HepG2 (cell line): ENCODE measurements at regions not wholly inside any gene's neighbourhood (a gene's known extent, or its start where the extent isn't known, plus 50 kb on each side); places are given as distances from the start of the nearest gene placed in this dataset.

Experiments
- ATAC-seq: fragments of 200-7000 bp; cut with Tn5 transposase; 3 replicates; pipeline ENCODE4 v1.9.1; 2020; ENCODE audit warnings: mild to moderate bottlenecking, moderate library complexity
- BruUV-seq: library from RNA; stranded (reverse); fragments of 400-500 nt; replicated peaks from 2 replicates; lab custom pipeline; 2021; lab: Mats Ljungman, UMichigan
- CTCF ChIA-PET: fragments of 300-600 bp; formaldehyde crosslinking; extraction: SDS; loops from one replicate; lab custom pipeline; 2021; ENCODE audit warnings: low total read pairs, inconsistent platforms, low intra/inter-chr PET ratio; lab: Yijun Ruan, JAX
- POLR2A ChIA-PET: fragments of 350-600 bp; sonication (Branson Sonifier 250); formaldehyde crosslinking; loops from one replicate; lab custom pipeline; 2020; ENCODE audit warnings: antibody characterized with exemption, inconsistent platforms; lab: Yijun Ruan, JAX
- DNase-seq: peaks from one replicate; pipeline ENCODE4 v3.0.0-alpha.2; 2015; ENCODE audit warnings: low spot score
- FAIRE-seq: peaks from 3 replicates; lab custom pipeline; 2011; peaks lifted over from hg19 to GRCh38; lab: Jason Lieb, UNC
- H2AFZ ChIP-seq: one replicate; pipeline ENCODE4 v1.6.1; 2011; ENCODE audit warnings: low read length, inconsistent platforms
- H3K27ac ChIP-seq: fragments of 300-600 bp; 3 replicates; pipeline ENCODE4 v1.8.0; 2011; ENCODE audit warnings: mixed run types, mild to moderate bottlenecking, mixed read lengths, low read length, inconsistent platforms; ENCODE audit not compliant: insufficient read depth; ENCODE audit errors: extremely low read length
- H3K27me3 ChIP-seq, 2 experiments: fragments of 200-600 bp in 1 of 2; 2 replicates in 1 of 2; 3 replicates in 1 of 2; pipeline versions ENCODE4 v1.6.0 to v1.8.0; 2011; ENCODE audit warnings: low read length in 2 of 2, mild to moderate bottlenecking in 2 of 2, moderate library complexity in 2 of 2, inconsistent platforms in 1 of 2; ENCODE audit not compliant: insufficient read depth in 2 of 2, control insufficient read depth in 1 of 2
- H3K36me3 ChIP-seq, 2 experiments: fragments of 200-600 bp in 1 of 2; replicated peaks in 1 of 2; 2 replicates in 1 of 2; 3 replicates in 1 of 2; pipeline versions ENCODE4 v1.5.1 to v1.8.0; 2011; ENCODE audit warnings: low read length in 2 of 2, inconsistent platforms in 1 of 2; ENCODE audit not compliant: insufficient read depth in 2 of 2, control insufficient read depth in 1 of 2
- H3K4me1 ChIP-seq: 2 replicates; pipeline ENCODE4 v1.5.1; 2012; ENCODE audit warnings: low read length, inconsistent platforms; ENCODE audit not compliant: insufficient read depth
- H3K4me2 ChIP-seq: 2 replicates; pipeline ENCODE4 v1.6.0; 2011; ENCODE audit warnings: low read depth, low read length, inconsistent platforms
- H3K4me3 ChIP-seq, 3 experiments: fragments of 200-600 bp in 1 of 3; sonication (generic), shearing (Covaris generic) in 1 of 3; replicated peaks in 1 of 3; 2 replicates each; pipeline ENCODE4 v1.5.1; 2011 to 2016; ENCODE audit warnings: low read length in 3 of 3, inconsistent platforms in 2 of 3, low read depth in 2 of 3, mild to moderate bottlenecking in 2 of 3, control low read depth in 1 of 3, mixed read lengths in 1 of 3; ENCODE audit not compliant: insufficient read depth in 1 of 3
- H3K79me2 ChIP-seq: one replicate; pipeline ENCODE4 v1.6.1; 2011; ENCODE audit warnings: low read length, inconsistent platforms; ENCODE audit not compliant: insufficient read depth
- H3K9ac ChIP-seq: 2 replicates; pipeline ENCODE4 v1.6.0; 2011; ENCODE audit warnings: mild to moderate bottlenecking, low read depth, low read length, inconsistent platforms; ENCODE audit not compliant: insufficient read depth
- H3K9me3 ChIP-seq: 2 replicates; pipeline ENCODE4 v1.5.1; 2012; ENCODE audit warnings: mild to moderate bottlenecking, low read length
- H4K20me1 ChIP-seq: 2 replicates; pipeline ENCODE4 v1.6.0; 2011; ENCODE audit warnings: inconsistent platforms, mild to moderate bottlenecking, low read length, moderate library complexity; ENCODE audit not compliant: insufficient read depth
- CENPBD1 ChIP-seq: sonication (generic); formaldehyde crosslinking; IDR thresholded peaks from 2 replicates; pipeline ENCODE4 v1.8.0; 2022; ENCODE audit warnings: missing genetic modification reagents, low read depth, mild to moderate bottlenecking, borderline replicate concordance
- DRAP1 ChIP-seq: IDR thresholded peaks from 2 replicates; pipeline ENCODE4 v1.6.1; 2016; ENCODE audit warnings: missing genetic modification reagents, missing compliant biosample characterization
- HNF4A ChIP-seq: sonication (generic); formaldehyde crosslinking; IDR thresholded peaks from 2 replicates; pipeline ENCODE4 v1.4.0; 2020; ENCODE audit warnings: missing genetic modification reagents
- KAT7 ChIP-seq: IDR thresholded peaks from 2 replicates; pipeline ENCODE4 v1.6.1; 2018; ENCODE audit warnings: borderline replicate concordance, missing compliant biosample characterization
- MAZ ChIP-seq, 2 experiments: sonication (generic) in 1 of 2; formaldehyde crosslinking in 1 of 2; IDR thresholded peaks; 2 replicates each; pipeline versions ENCODE4 v1.5.0 to v1.6.1; 2012 to 2020; ENCODE audit warnings: low read depth in 2 of 2, mild to moderate bottlenecking in 2 of 2, borderline replicate concordance in 1 of 2, improper control_type of control experiment in 1 of 2, low read length in 1 of 2, missing genetic modification reagents in 1 of 2, moderate library complexity in 1 of 2
- MLX ChIP-seq: IDR thresholded peaks from 2 replicates; pipeline ENCODE4 v1.6.1; 2016
- PRPF4 ChIP-seq: fragments of 200-400 bp; formaldehyde crosslinking; IDR thresholded peaks from 2 replicates; pipeline ENCODE4 v1.6.1; 2016; ENCODE audit warnings: low read length, low read depth; ENCODE audit not compliant: poor library complexity, severe bottlenecking
- RBFOX2 ChIP-seq: fragments of 200-400 bp; formaldehyde crosslinking; IDR thresholded peaks from 2 replicates; pipeline ENCODE4 v1.6.1; 2017; ENCODE audit warnings: low read depth, mild to moderate bottlenecking, low read length
- RFX1 ChIP-seq: fragments of 450-650 bp; IDR thresholded peaks from 2 replicates; pipeline ENCODE4 v1.6.1; 2017
- SETDB1 ChIP-seq: sonication (generic); formaldehyde crosslinking; IDR thresholded peaks from 2 replicates; pipeline ENCODE4 v1.5.1; 2020; ENCODE audit warnings: missing genetic modification reagents, mild to moderate bottlenecking, borderline replicate concordance
- TAF1 ChIP-seq: sonication (generic); formaldehyde crosslinking; IDR thresholded peaks from 2 replicates; pipeline ENCODE4 v1.4.0; 2020; ENCODE audit warnings: missing genetic modification reagents
- TOE1 ChIP-seq: sonication (generic); formaldehyde crosslinking; IDR thresholded peaks from 2 replicates; pipeline ENCODE4 v1.4.0; 2020; ENCODE audit warnings: mild to moderate bottlenecking, missing genetic modification reagents
- ZNF136 ChIP-seq: sonication (generic); formaldehyde crosslinking; IDR thresholded peaks from 2 replicates; pipeline ENCODE4 v1.8.1; 2022; ENCODE audit warnings: low read depth, mild to moderate bottlenecking, moderate library complexity, missing genetic modification reagents
- ZNF703 ChIP-seq: sonication (generic); formaldehyde crosslinking; IDR thresholded peaks from 2 replicates; pipeline ENCODE4 v1.5.1; 2020; ENCODE audit warnings: missing genetic modification reagents, mild to moderate bottlenecking, moderate library complexity, borderline replicate concordance
- WGBS: methylation state at CpG from one replicate; pipeline ENCODE4 v1.1.6; 2017; ENCODE audit warnings: low lambda C conversion rate; 5-methylcytosine and 5-hydroxymethylcytosine counted together
- in situ Hi-C: cut with HindIII; loops from 2 replicates; pipeline ENCODE4 v1.10.0; 2017; ENCODE audit warnings: low pct_unique_long_range_greater_than_20kb; ENCODE audit not compliant: extremely low pct_ligation_motif_present
- intact Hi-C: fragments of 100-400 bp; cut with micrococcal nuclease; formaldehyde crosslinking; loops from one replicate; pipeline ENCODE4 v1.10.0; 2022; ENCODE audit not compliant: unreplicated experiment
- TF ChIP-seq, protein P1 (sequence below): sonication (generic); formaldehyde crosslinking; IDR thresholded peaks from 2 replicates; pipeline ENCODE4 v1.5.0; 2020; ENCODE audit warnings: missing genetic modification reagents

GRCh38 chr1:213362598-213362997, 311.6 kb downstream of the RPS6KC1 start:
- FAIRE-seq (no peak), DNase-seq (no peak), ATAC-seq (no peak)
- ChIA-PET CTCF (no interaction called here), POLR2A (no interaction called here)
- BruUV-seq, result no TSS peak
- no peak overlapping the region for H3K27ac ChIP-seq
- no peaks in the 10 kb centered on the region for H3K79me2 ChIP-seq
- H3K27me3 ChIP-seq, result no peaks in the 10 kb centered on the region; a peak in 1 of 5 replicates
- H3K9ac ChIP-seq, result no peak overlapping the region
- intact Hi-C loops, result no loop called here
- no peaks in the 10 kb centered on the region for H4K20me1 ChIP-seq
- no peak overlapping the region for H3K4me3 ChIP-seq
- WGBS, result 82% methylated on average over 1 of the region's 1 CpG
- H3K4me2 ChIP-seq, result no peak overlapping the region
- in situ Hi-C loops, result no loop called here
- 0 out of 2 replicates have a peak, but pooled peaks cover 6% of the 10 kb centered on the region for H3K9me3 ChIP-seq
- no peak overlapping the region for H2AFZ ChIP-seq
- no peaks in the 10 kb centered on the region for H3K36me3 ChIP-seq
- TF ChIP-seq KAT7 (CRISPR knock-in tag) (no peak), TAF1 (CRISPR knock-in tag) (no peak), CENPBD1 (CRISPR knock-in tag) (no peak), PRPF4 (no peak), ZNF703 (CRISPR knock-in tag) (no peak), RBFOX2 (no peak), MLX (CRISPR knock-in tag) (no peak), ZNF136 (CRISPR knock-in tag) (no peak), RFX1 (no peak), DRAP1 (no peak), MAZ (IDR thresholded peaks at IDR 0.05; ENCODE audit: borderline replicate concordance, low read depth, low read length) (no peak), MAZ (CRISPR knock-in tag; IDR thresholded peaks at IDR 0.05; ENCODE audit: low read depth) (no peak), SETDB1 (CRISPR knock-in tag) (no peak), TOE1 (CRISPR knock-in tag) (no peak), HNF4A (CRISPR knock-in tag) (no peak)
- TF ChIP-seq, protein P1, sequence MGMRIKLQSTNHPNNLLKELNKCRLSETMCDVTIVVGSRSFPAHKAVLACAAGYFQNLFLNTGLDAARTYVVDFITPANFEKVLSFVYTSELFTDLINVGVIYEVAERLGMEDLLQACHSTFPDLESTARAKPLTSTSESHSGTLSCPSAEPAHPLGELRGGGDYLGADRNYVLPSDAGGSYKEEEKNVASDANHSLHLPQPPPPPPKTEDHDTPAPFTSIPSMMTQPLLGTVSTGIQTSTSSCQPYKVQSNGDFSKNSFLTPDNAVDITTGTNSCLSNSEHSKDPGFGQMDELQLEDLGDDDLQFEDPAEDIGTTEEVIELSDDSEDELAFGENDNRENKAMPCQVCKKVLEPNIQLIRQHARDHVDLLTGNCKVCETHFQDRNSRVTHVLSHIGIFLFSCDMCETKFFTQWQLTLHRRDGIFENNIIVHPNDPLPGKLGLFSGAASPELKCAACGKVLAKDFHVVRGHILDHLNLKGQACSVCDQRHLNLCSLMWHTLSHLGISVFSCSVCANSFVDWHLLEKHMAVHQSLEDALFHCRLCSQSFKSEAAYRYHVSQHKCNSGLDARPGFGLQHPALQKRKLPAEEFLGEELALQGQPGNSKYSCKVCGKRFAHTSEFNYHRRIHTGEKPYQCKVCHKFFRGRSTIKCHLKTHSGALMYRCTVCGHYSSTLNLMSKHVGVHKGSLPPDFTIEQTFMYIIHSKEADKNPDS (CRISPR knock-in tag), result no peak
- TF ChIP-seq, all 625 proteins: peak for 0
- 0 out of 2 replicates have a peak, but pooled peaks cover 5% of the 10 kb centered on the region for H3K4me1 ChIP-seq
